Lower leg skin (tissue), 4 donors: ENCODE measurements at regions not wholly inside any gene's neighbourhood (a gene's known extent, or its start where the extent isn't known, plus 50 kb on each side); places are given as distances from the start of the nearest gene placed in this dataset.

Experiments
- DNase-seq, 2 donors: peaks; one replicate each; pipeline ENCODE4 v3.0.0-alpha.2; 2019; ENCODE audit warnings: low spot score in 2 of 2
- H3K4me3 ChIP-seq: fragments of 200-600 bp; sonication (generic); 2 replicates; pipeline ENCODE4 v1.5.1; 2017; ENCODE audit warnings: mild to moderate bottlenecking, low read depth; ENCODE audit not compliant: poor library complexity, severe bottlenecking
- POLR2A ChIP-seq, 2 donors: fragments of 450-650 bp; IDR thresholded peaks; one replicate each; pipeline ENCODE4 v1.6.1; 2016 to 2017; ENCODE audit warnings: antibody characterized with exemption in 2 of 2, mild to moderate bottlenecking in 1 of 2, moderate library complexity in 1 of 2
- WGBS, 2 donors: methylation state at CpG; one replicate each; pipeline ENCODE4 v1.1.5; 2018; 5-methylcytosine and 5-hydroxymethylcytosine counted together
- intact Hi-C: fragments of 100-400 bp; cut with DNase I; formaldehyde crosslinking; loops from one replicate; pipeline ENCODE4 v1.15.0; 2023; ENCODE audit warnings: low total_unique reads
- TF ChIP-seq, protein P1 (sequence below), 3 donors: fragments of 450-650 bp; IDR thresholded peaks; one replicate each; pipeline ENCODE4 v1.5.1; 2016; ENCODE audit warnings: antibody characterized with exemption in 3 of 3, mild to moderate bottlenecking in 3 of 3, moderate library complexity in 2 of 3

DNA sequence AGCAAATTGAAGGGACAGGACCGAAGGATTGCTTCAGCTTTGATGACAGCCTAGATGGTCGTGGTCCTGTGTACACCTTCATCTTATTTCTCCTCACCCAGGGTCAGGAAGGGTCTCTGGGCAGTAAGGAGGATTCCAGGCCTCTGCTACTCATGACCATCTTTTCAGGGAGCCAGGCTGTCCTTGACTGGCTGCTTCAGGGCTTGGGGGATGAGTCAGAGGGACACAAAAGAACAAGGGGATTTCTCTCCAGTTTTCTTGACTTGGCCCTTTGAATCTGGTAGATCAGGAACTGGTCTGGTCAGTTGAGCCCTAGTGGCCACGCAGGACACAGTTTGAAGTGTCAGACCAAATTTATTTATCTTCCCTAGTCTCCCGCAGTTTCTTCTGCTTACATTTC, 402.1 kb upstream of the CHD6 start:
- no peak for DNase-seq
- no peak for TF ChIP-seq POLR2A (IDR thresholded peaks at IDR 0.05)
- TF ChIP-seq, protein P1, sequence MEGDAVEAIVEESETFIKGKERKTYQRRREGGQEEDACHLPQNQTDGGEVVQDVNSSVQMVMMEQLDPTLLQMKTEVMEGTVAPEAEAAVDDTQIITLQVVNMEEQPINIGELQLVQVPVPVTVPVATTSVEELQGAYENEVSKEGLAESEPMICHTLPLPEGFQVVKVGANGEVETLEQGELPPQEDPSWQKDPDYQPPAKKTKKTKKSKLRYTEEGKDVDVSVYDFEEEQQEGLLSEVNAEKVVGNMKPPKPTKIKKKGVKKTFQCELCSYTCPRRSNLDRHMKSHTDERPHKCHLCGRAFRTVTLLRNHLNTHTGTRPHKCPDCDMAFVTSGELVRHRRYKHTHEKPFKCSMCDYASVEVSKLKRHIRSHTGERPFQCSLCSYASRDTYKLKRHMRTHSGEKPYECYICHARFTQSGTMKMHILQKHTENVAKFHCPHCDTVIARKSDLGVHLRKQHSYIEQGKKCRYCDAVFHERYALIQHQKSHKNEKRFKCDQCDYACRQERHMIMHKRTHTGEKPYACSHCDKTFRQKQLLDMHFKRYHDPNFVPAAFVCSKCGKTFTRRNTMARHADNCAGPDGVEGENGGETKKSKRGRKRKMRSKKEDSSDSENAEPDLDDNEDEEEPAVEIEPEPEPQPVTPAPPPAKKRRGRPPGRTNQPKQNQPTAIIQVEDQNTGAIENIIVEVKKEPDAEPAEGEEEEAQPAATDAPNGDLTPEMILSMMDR (IDR thresholded peaks at IDR 0.05): no peak
- intact Hi-C loops: no loop called here
- no peak overlapping the region for H3K4me3 ChIP-seq
- 70 to 75% methylated on average over 4 of the region's 4 CpGs for WGBS, 2 donors

DNA sequence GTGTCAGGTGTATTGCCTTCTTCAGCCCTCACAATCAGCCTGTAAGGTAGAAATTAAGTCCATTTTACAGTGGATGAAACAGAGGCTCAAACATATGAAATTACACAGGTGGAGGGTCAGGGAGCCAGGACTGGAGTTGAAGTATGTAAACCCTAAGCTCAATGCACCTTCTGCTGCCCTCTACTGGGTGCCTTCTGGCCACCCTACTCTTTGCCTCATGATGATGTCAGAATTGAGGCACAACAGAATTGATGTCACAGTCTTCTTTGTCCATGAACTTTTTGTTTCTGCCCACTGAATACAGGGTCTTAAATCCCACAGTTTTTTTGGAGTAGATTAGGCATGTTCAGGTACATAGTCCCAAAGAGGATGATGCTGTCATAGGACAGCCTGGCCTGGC, 400.8 kb upstream of the CHD6 start:
- no peak overlapping the region for H3K4me3 ChIP-seq
- no peak for TF ChIP-seq POLR2A (IDR thresholded peaks at IDR 0.05)
- TF ChIP-seq, protein P1 (IDR thresholded peaks at IDR 0.05): no peak
- no peak for DNase-seq
- intact Hi-C loops: no loop called here

DNA sequence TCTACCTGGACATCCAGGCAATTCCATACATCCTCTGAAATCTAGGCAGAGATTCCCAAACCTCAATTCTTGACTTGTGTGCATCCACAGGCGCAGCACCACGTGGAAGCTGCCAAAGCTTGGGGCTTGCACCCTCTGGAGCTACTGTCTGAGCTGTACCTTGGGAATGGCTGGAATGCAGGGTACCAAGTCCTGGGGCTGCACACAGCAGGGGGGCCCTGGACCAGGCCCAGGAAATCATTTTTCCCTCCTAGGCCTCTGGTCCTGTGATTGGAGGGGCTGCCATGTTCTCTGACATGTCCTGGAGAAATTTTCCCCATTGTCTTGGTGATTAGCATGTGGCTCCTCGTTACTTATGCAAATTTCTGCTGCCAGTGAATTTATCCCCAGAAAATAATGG, 391.9 kb upstream of the CHD6 start:
- TF ChIP-seq POLR2A (IDR thresholded peaks at IDR 0.05): no peak
- TF ChIP-seq, protein P1 (IDR thresholded peaks at IDR 0.05): no peak
- intact Hi-C loops: no loop called here
- 73 to 81% methylated on average over 3 of the region's 3 CpGs for WGBS, 2 donors
- DNase-seq: no peak
- H3K4me3 ChIP-seq: no peak overlapping the region

DNA sequence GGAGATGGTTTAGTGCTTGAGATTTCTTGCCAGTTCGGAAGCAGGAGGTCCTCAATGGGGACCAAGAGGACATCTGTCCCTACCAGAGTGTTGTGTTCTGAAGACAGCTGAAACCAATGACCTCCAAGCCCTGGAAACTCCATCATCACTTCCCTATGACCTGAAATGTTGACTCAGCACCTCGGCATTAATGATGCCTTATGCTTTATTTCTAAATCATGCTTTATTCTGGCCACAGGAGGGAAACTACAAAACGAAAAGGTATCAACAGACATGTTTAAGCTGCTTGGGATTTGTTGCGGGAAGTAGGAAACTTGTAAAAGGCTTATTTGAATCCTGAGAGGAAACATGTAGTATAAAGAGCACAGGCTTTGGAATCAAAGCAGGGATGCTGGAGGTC, 389.1 kb upstream of the CHD6 start:
- TF ChIP-seq, protein P1 (IDR thresholded peaks at IDR 0.05): no peak
- TF ChIP-seq POLR2A (IDR thresholded peaks at IDR 0.05): no peak
- WGBS, 2 donors: 83% methylated on average over 4 of the region's 4 CpGs

DNA sequence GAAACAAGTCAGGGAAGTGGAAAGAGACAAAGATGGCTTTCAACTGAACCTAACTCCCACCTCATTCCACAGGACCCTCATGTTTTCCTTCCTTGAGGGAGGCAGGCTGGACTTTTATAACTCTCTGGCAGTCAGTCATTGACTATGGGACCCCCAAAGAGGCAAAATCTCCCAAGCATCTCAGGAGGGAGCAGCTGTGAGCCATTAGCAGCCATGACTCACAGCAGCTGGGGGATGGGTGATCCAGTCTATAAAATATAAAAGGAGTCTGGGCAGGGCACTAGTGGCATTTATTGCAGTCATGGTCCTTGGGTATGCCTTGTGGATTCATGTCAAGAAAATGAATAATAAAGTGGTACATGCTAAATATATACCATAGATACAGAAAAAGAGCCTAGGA, 387.0 kb upstream of the CHD6 start:
- TF ChIP-seq, protein P1 (IDR thresholded peaks at IDR 0.05): no peak
- no peak for TF ChIP-seq POLR2A (IDR thresholded peaks at IDR 0.05)
- no peak overlapping the region for H3K4me3 ChIP-seq
- DNase-seq: no peak
- intact Hi-C loops: no loop called here

More for the DNA sequence above, 389.1 kb upstream of the CHD6 start:
- intact Hi-C loops: no loop called here
- DNase-seq: no peak
- H3K4me3 ChIP-seq: no peak overlapping the region

DNA sequence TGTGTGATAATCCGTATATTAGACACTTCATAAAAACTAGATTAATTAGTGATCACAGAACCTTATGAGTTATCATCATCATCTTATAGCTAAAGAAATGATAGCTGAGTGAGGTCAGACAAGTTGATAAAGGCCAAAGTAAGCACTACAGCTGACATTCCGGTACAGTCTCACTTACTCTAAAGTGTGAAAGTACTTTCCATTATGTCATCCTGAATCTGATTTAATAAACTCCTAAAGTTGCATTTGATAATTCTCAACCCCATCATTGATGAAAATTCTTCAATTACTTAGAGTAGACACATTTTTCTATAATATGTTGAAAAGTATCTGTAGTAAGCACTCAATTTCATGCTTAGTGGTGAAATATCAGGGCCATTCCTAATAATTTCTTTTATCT, 385.2 kb upstream of the CHD6 start:
- DNase-seq: no peak
- TF ChIP-seq POLR2A (IDR thresholded peaks at IDR 0.05): no peak
- TF ChIP-seq, protein P1 (IDR thresholded peaks at IDR 0.05): no peak
- 91 to 94% methylated on average over 2 of the region's 2 CpGs for WGBS, 2 donors
- intact Hi-C loops: no loop called here
- H3K4me3 ChIP-seq: no peak overlapping the region
